ENCODE measurements at regions not wholly inside any gene's neighbourhood (a gene's known extent, or its start where the extent isn't known, plus 50 kb on each side); places are given as distances from the start of the nearest gene placed in this dataset.

DNA sequence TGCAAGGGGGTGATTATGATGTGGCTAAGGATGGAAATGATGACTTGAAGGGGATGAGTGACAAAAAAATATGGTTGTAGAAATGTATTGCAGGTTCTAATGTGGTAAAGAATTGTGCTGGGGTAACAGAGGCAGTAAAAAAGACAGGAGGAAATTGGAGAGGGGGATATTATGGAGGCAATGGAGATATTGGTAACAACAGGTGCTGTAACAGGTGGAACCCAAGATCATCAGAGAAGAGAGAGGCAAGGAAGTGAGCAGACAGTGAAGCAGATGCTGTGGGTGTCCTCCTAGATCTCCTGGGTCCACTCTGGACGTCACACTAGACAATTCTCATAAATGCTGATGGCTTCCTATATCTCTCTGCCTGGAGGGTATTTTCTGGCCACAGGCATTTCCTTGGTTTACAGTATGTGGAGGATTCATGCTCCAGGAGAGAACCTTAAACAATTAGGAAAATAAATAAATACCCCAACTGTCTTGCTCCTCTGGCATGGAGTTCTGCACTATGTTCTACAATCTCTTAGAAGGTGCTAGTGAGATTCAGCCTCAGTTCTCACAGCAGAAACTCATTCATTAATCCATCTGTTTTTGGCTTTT lies 620.3 kb upstream of the PLXNA2 start:
- no peak for DNase-seq

- DNase-seq, result no peak
Measured at GRCh38 chr1:208866386-208866955, 622.3 kb upstream of the PLXNA2 start.

GRCh38 chr1:208868554-208868953 lies 624.4 kb upstream of the PLXNA2 start:
- DNase-seq, result no peak

DNA sequence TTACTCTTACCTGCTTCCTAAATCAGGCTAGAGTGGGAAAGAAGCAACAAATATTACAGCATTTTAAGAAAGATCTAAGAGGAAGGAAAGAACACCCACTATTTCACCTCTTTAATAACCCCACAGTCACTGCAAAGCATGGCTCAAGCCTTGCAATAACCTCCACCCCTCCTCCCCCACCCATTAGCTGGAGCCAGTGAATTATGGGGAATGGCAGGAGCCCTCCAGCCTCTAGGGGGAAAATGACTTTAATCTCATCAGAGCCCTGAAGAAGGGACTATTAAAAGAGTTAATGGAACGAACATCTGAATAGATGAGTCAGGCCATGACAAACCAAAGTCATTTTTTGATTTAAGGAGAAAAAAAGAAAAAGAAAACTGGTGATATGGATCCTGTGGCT lies 630.7 kb upstream of the PLXNA2 start:
- DNase-seq, result no peak

GRCh38 chr1:208879022-208879421 lies 634.8 kb upstream of the PLXNA2 start:
- no peak for DNase-seq

- no peak for DNase-seq
Measured at GRCh38 chr1:208880433-208881100, 636.4 kb upstream of the PLXNA2 start.

DNA sequence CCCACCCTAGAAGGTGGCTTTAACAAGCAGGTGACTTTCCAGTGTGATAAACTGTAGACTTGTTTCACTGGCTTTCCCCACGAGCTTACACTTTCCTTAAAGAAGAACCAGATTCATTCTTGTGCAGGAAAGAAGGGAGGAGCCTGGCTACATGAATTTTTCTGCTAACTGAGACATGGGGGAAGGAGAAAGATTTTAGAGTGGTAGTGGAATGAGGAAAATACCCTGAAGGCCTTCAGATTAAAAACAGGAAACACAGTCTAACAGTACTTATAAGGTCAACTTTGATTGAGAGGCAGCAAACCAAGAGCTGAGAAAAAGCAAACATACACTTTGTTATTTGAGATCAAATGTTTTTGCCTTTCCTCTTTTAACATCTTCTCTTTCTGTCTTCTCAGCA lies 640.9 kb upstream of the PLXNA2 start:
- no peak for DNase-seq

- DNase-seq, result no peak
Measured at GRCh38 chr1:208885650-208886049, 641.5 kb upstream of the PLXNA2 start.

DNA sequence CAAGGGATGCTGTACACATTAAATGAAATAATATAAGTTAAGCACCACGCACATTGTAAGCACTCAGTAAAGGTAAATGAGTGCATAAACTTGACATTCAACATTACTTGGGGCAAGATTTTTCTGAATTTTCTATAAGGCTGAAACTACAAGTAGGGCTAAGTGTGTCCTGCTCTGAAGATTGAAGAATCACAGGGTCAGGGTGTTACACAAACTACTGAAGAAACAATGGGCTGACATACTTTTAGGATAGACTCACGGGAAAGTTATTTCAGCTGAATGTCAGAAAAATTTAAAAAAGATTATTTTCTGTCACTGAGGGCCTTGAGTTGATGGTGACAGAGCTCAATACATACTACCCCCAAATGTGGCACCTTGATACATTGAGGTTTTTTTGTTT lies 644.2 kb upstream of the PLXNA2 start:
- no peak for DNase-seq

DNA sequence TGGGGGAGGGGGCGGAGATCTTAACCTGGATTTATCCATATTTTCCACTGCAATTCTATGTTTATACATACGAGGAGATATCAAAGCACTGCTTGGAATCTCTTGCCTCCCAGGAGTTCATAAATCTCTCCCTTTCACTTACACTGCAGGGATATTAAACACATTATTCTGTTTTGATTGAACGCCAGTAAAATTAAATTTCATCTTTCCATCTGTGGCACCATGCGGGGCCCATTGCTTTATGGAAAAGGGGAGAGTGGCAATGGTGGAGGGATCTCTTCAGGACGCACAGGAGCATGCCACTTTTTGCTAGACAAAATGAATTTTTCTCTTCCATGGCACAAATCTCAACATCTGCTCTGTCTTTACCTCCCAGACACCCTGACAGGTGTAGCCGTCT lies 648.0 kb upstream of the PLXNA2 start:
- DNase-seq, result no peak

- no peak for DNase-seq
Measured at GRCh38 chr1:208893251-208893650, 649.1 kb upstream of the PLXNA2 start.

DNA sequence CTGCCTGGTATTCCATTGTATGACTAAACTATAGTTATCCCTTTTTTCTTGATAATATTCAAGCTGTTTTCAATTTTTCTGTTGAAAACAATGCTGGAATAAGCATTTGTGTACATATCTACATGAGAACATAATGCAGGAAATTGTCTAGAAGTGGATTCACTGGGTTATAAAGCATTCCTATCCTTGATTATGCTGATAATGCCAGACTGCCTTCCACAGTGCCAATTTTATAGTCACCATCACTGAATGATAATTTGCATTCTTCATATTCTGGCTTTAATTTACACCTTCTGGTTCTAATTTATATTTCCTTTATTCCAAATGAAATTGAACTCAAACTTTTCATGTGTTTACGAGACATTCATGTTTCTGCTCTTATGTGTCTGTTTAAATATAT lies 651.0 kb upstream of the PLXNA2 start:
- DNase-seq, result no peak

DNA sequence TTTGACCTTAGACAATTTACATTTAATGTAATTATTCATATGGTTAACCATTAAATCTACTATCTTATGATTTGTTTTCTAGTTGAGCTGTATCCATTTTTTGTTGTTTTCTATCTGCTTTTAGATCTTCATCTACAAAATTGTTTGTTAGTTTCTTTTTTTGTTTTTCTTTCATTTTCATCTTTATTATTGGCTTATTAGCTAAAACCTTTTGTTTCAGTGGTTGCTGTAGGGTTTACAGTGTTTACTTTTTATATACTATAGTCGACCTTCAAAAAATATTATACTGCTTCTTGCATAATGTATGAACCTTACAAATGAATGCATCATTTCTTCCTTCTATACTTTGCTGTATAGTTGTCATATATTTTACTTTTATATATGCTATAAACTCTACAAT lies 651.6 kb upstream of the PLXNA2 start:
- DNase-seq, result no peak

DNA sequence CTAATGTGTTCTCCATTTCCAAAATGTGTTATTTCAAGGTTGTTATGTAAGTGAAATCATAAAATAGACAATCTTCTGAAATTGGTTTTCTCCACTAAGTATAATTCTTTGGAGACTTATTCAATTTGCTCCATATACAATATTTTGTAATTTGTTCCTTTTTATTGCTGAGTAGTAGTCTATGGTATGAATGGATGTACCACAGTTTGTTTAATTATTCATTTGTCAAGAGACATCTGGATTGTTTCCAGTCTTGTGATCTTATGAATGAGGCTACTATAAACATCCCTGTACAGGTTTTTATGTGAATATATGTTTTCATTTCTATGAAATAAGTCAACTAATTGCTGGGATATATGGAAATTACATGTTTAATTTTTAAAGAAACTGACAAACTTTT lies 652.6 kb upstream of the PLXNA2 start:
- DNase-seq, result no peak

DNA sequence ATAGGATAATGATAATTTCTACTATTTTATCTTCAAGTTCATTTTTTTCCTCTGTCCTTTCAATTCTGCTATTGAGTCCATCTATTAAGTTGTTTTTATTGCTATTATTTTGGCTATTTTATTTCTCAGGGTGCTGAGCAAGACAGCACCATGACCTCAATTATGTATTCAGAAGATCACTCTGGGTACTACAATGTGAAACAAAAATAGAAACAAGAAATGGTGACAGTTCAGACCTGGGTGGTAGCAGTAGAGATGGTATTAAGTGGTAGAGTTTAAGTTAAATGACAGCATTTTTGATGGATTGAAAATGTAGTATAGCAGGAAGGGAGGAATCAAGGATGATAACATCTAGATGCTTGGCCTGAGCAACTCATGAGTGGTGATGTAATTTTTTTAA lies 655.3 kb upstream of the PLXNA2 start:
- no peak for DNase-seq

DNA sequence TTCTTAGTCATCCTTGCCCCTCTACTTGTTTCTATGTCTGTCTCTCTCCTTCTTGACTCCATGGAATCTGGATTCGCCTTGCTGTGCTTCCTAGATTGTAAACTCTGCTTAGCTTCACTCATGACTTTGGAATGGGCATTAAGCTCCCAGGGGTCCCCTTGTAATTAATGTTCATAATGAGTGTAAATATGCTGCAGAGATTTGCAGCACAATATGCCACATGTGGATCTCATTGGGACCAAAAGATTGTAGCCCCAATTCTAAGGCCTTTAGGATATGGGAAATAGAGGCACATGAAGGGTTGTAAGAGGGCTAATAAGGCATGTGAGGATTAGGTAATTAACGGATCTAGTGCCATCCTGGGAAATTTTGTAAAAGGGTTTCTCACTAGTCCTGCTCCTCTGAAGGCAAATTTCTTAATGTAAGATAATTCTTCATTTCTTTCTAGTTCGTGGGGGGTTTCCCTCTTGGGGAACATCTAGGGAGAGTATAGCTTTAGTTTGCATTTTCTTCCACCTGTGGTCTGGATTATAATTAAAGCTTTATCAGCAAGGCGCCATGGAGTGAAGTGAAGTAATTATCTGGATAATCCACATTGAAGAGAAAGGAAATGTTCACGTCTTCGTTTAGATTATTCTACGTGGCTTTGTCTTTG lies 659.2 kb upstream of the PLXNA2 start:
- DNase-seq, result no peak

DNA sequence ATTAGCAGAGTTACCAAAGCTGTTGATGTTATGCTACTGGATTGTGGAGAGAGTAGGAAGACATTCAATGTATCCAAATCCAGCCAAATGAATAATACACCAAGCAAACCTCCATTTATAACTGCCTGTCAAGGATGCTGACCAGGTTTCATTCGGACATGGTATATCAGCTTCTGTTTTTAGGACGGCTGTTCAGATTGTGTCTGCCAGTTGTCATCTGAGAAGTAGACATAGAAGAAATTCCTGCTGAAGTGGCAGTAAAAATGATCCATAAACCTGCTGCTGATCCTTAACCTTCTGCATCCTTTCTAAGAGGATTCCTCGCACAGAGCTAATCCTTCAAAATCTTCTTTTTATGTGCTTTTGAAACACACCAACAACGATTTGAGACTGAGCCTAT lies 663.6 kb upstream of the PLXNA2 start:
- no peak for DNase-seq

- DNase-seq, result no peak
Measured at GRCh38 chr1:208909011-208909984, 665.1 kb upstream of the PLXNA2 start.

DNA sequence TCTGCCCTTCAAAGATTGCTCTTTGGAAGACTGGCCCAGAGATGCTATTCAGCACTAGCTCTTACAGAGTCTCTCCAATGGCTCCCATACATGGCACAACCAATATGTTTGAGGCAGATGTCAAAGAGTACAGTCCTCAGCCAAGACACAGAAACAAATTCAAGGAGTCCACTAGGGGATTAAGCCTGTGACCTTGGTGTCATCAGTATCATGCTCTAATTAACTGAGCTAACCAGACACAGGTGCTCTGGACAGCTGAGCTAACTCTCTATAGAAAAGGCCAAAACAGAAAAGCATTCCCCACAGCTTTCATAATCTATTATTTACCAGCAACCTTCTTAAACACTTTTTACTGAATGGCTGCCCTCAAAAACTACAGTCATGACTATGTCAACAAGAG lies 666.0 kb upstream of the PLXNA2 start:
- DNase-seq, result no peak

DNA sequence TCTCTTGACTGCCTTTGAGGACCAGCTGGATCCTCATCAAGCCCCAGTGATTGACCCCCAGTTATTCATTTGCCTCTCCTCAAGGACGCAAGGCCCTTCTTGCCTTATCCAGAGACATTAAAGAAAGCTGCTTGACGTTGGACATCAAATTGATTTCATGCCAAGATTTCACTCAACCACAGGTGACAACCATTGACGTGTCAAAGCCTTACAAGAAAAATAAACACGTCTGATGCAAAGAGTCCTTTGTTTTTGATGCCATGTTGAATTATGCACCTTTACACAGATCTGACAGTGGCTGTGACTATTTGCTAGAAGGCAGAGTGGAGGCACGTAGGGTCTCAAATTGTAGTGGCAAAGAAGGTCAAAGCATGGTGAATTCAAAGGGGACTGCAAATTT lies 666.2 kb upstream of the CAMK1G start:
- DNase-seq, result no peak

GRCh38 chr1:208917723-208918122 lies 665.8 kb upstream of the CAMK1G start:
- no peak for DNase-seq

- no peak for DNase-seq
Measured at GRCh38 chr1:208918160-208918559, 665.4 kb upstream of the CAMK1G start.

- no peak for DNase-seq
Measured at GRCh38 chr1:208919371-208919770, 664.1 kb upstream of the CAMK1G start.

Data from NCI-H187 treated with DMSO at 0.1 percent for 48 hours (cell line).